NCI-H2227 treated with DMSO at 0.1 percent for 48 hours (cell line): ENCODE measurements at regions not wholly inside any gene's neighbourhood (a gene's known extent, or its start where the extent isn't known, plus 50 kb on each side); places are given as distances from the start of the nearest gene placed in this dataset.

ENCODE experiments used
- DNase-seq: peaks from one replicate; lab custom pipeline; 2025; lab: John Stamatoyannopoulos, UW

- no peak for DNase-seq
These were observed 193.3 kb downstream of the LY86 start for GRCh38 chr6:6781873-6782227.

DNA sequence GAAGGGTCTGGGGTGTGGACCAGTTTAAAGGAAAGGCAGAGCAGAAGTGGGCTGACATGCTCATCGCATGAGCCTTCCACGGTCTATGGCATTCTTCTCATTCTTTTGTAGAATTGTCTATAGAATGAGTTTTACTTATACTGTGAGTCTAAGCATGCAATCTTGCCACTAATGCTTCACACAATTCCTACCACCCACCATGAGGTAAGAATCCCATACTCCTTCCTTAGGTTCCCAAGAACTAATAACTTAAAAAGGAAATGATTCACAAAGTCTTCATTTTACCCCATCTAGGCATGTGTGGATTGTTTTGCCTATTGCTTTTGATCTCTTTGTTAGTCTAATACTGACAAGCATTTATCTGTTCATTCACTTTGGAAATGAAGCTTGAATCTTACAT lies 195.2 kb downstream of the LY86 start:
- no peak for DNase-seq

GRCh38 chr6:6784514-6785162 lies 196.1 kb downstream of the LY86 start:
- DNase-seq = no peak

- DNase-seq = no peak
These were observed 196.6 kb downstream of the LY86 start for GRCh38 chr6:6785163-6785521.

DNA sequence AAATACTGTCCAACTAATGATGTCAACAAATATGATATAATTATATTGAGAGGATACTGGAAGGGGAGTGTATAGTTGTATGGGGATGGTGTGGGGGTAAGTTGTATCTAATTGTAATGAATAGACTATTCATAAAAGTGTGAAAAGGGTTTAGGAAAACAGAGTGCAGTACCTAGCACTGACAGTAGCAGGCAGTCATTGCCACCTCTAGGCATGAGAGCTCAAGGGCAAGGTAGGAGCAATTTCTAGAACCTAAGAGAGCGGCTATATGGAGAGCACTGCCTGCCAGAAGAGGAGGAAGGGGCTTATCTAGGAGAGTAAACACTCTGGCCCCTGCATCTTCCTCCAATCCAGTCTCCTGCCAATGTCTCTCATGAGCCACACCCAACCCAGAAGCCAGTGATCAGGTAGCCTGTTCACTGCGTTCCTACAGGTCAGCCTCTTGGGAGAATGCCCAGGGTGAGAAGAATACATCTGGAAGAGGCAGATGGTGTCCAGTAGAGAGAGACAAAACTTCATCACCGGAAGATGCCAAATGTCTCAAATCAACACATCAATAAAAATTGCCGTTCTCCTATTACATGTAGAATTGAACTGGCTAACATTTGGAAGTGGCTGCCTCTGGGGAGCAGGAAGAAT lies 200.0 kb downstream of the LY86 start:
- no peak for DNase-seq

DNA sequence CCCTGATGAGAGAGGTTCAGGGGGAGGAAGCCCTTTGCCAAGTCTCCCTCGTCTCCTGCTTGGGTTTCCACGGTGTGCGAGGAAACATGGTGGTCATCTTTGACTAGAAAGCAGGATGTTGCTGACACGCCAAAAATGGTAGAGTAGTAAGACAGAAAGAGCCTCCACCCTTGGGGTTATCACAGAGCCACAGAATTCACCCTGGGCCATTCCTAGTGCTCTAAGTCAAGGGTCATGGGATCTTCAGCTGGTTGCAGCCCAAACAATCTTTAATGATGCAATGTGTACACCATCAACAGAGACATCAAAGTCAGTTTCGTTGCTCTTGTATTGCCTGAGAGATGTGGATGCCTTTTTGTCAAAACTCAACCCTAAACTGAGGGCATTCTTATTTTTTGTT lies 201.9 kb downstream of the LY86 start:
- DNase-seq = no peak

DNA sequence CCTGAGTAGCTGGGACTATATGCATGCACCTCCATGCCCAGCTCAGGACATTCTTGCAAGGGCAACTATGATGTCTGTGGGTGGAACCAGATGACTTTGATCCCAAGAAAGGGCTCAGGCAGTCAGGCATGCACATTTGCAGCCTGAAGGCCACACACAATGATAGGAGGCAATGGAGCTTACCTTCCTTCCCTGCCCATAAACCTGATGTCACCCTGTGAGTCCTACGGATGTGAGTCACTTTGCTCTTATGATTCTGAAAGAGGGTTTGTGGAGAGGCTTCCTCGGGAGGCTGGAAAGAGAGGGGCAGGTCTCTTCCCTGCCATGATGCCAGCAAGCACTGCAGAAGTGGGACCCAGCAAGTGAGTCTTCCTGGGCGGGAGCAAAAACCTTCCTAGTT lies 202.4 kb downstream of the LY86 start:
- no peak for DNase-seq

GRCh38 chr6:6793388-6794250 lies 205.1 kb downstream of the LY86 start:
- DNase-seq = no peak

GRCh38 chr6:6795393-6795792 lies 206.9 kb downstream of the LY86 start:
- no peak for DNase-seq

GRCh38 chr6:6796818-6797217 lies 208.3 kb downstream of the LY86 start:
- DNase-seq = no peak

- DNase-seq = no peak
These were observed 209.9 kb downstream of the LY86 start for GRCh38 chr6:6798448-6798860.

DNA sequence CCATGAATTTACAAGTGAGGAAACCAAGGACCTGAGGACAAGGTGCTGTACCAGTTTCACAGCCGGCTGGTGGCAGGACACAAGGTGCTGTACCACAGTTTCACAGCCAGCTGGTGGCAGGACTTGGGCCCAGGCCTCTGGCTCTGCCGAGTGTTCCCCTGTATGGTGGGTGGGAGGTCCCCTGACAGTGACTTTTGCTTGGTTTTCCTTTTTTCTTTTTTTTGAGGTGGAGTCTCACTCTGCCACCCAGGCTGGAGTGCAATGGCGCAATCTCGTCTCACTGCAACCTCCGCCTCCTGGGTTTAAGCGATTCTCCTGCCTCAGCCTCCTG lies 212.4 kb downstream of the LY86 start:
- DNase-seq = no peak

GRCh38 chr6:6801635-6802218 lies 213.2 kb downstream of the LY86 start:
- DNase-seq = no peak

- no peak for DNase-seq
These were observed 214.9 kb downstream of the LY86 start for GRCh38 chr6:6803180-6803977.

DNA sequence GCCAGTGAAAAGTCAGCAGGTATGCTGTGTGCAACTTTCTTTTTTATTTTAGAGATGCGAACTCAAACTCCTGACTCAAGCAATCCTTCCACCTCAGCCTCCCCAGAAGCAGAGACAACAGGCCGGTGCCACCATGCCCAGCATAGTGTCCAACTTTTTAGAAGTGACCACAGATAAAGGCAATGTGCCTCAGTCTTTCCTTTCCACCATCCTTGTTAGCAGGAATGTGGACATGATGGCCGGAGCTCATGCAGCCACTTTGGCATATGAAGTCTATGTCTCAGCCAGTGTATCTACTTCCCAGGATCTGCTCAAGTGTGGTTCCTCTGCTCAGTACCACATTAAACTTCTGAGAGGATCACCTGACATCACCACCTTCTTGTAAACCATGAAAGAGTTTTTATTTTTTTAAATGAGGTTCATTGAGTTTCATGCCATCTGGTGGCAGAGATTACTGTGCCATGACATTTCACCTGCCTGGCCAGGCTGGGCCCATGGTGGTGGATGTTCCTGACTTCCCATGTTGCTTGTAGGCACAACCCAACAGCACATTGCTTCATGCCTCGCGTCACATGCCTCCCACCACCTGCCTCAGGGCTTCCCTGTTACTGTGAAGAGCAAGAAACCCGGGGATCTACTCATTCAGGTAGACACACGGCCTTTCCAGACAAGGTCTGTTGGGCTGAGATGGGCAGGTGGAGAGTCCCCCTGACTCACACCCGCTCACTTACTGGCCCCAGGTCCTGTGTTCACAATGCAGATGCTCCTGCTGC lies 216.5 kb downstream of the LY86 start:
- no peak for DNase-seq

DNA sequence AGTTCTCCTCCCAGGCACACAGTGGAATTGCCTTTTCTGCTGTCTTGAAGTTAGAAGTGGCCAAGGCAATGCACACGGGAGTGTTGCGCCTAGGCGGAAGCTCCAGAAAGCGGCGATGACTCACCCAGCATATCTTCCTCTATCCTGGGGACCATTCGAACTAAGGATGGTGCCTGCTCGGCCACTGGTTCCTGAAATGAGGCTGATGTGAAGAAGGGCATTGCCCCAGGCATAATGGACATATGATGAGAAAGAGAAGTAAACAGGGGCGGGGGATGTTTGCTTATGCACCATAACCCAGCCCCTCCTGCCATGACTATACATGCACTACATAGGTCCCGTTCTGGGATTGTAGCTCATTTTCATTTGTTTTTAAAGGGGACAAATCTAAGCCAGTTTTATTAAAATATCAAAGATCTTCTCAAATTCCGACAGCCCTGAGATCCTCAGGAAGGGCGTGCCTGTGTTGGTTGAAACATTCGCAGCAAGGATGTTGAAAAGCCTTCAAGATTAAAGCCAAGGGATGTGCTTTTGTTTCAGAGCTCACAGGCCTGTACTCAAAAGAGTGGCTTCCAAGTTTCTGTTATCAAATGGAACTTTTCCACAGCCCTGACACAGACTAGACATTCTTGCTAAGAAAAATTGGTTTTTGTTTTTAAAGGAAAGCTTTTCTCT lies 218.5 kb downstream of the LY86 start:
- DNase-seq = no peak

DNA sequence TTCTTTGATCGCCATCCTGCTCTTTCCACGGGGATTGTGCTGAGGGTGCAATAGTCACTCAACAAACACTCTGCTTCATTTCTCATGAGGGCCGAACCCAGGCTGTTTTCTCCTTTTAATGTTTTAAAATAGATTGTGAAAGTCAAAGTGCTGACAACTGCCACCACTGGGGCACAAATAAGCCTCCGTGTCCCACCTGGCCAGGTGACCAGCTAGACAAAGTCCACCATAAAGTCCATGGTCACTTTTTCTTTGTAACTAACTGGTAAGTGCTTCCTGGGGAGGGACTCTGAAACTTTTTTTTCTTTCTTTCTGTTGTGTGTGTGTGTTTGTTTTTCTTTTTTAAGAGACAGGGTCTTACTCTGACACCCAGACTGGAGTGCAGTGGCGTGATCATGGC lies 219.8 kb downstream of the LY86 start:
- no peak for DNase-seq

DNA sequence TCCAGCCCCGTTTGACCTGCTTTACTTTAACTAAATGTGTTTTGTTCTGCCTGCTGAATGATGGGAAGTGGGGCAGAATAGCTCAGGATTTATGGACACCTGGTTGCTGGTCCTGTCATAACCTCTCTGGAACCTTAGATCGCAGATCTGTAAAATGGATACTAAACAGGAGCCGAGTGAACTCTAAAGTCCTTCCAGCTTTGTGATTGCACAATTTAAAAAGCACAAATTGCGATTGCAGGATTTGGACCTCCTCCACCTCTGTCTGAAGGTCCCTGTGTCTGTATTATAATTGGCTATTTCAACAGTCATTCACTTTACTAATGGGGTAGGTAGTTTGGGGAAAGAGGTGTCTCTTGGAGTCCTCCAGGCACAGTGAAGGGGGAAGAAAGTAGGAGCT lies 220.4 kb downstream of the LY86 start:
- no peak for DNase-seq

GRCh38 chr6:6810727-6811126 lies 222.2 kb downstream of the LY86 start:
- no peak for DNase-seq

GRCh38 chr6:6811128-6812009 lies 222.8 kb downstream of the LY86 start:
- DNase-seq = peak; percentile 35
